ENCODE measurements at regions not wholly inside any gene's neighbourhood (a gene's known extent, or its start where the extent isn't known, plus 50 kb on each side); places are given as distances from the start of the nearest gene placed in this dataset.

GRCh38 chr12:107938446-107938845 lies 163.9 kb downstream of the ASCL4 start:
- no peaks in the 10 kb centered on the region for H3K9me3 ChIP-seq (ENCODE audit: low read length)

GRCh38 chr12:107948391-107948945 lies 174.0 kb downstream of the ASCL4 start:
- H3K27ac ChIP-seq (ENCODE audit: low read depth, low read length): no peak overlapping the region
- H3K36me3 ChIP-seq (ENCODE audit: insufficient read depth, low read length): no peaks in the 10 kb centered on the region
- H3K9me3 ChIP-seq (ENCODE audit: low read length): no peaks in the 10 kb centered on the region
- H3K4me1 ChIP-seq (ENCODE audit: insufficient read depth, low read length): no peaks in the 10 kb centered on the region
- H3K27me3 ChIP-seq (ENCODE audit: control insufficient read depth in 1 of 2, insufficient read depth in 2 of 2, low read length in 2 of 2): no peaks in the 10 kb centered on the region
- no peak overlapping the region for H3K9ac ChIP-seq (ENCODE audit: low read length)
- no peak overlapping the region for H3K4me3 ChIP-seq (ENCODE audit: low read depth in 1 of 2, low read length in 2 of 2)

More at GRCh38 chr12:107938446-107938845, 163.9 kb downstream of the ASCL4 start:
- Histone ChIP-seq H3K27ac (ENCODE audit: low read depth, low read length) (no peak overlapping the region), H3K4me1 (ENCODE audit: insufficient read depth, low read length) (no peaks in the 10 kb centered on the region), H3K4me3 (ENCODE audit: low read depth in 1 of 2, low read length in 2 of 2) (no peak overlapping the region), H3K36me3 (ENCODE audit: insufficient read depth, low read length) (no peaks in the 10 kb centered on the region), H3K27me3 (ENCODE audit: control insufficient read depth in 1 of 2, insufficient read depth in 2 of 2, low read length in 2 of 2) (no peaks in the 10 kb centered on the region), H3K9ac (ENCODE audit: low read length) (no peak overlapping the region)

- Histone ChIP-seq H3K9me3 (ENCODE audit: low read length) (no peaks in the 10 kb centered on the region), H3K4me3 (ENCODE audit: low read depth in 1 of 2, low read length in 2 of 2) (no peak overlapping the region), H3K9ac (ENCODE audit: low read length) (no peak overlapping the region), H3K4me1 (ENCODE audit: insufficient read depth, low read length) (peaks cover 18% of the 10 kb centered on the region), H3K27me3 (ENCODE audit: control insufficient read depth in 1 of 2, insufficient read depth in 2 of 2, low read length in 2 of 2) (no peaks in the 10 kb centered on the region), H3K36me3 (ENCODE audit: insufficient read depth, low read length) (no peaks in the 10 kb centered on the region), H3K27ac (ENCODE audit: low read depth, low read length) (no peak overlapping the region)
These were observed 176.5 kb downstream of the ASCL4 start for GRCh38 chr12:107951024-107951423.

- Histone ChIP-seq H3K4me1 (ENCODE audit: insufficient read depth, low read length) (peaks cover 18% of the 10 kb centered on the region), H3K4me3 (ENCODE audit: low read depth in 1 of 2, low read length in 2 of 2) (no peak overlapping the region), H3K9me3 (ENCODE audit: low read length) (no peaks in the 10 kb centered on the region), H3K9ac (ENCODE audit: low read length) (no peak overlapping the region), H3K36me3 (ENCODE audit: insufficient read depth, low read length) (no peaks in the 10 kb centered on the region), H3K27me3 (ENCODE audit: control insufficient read depth in 1 of 2, insufficient read depth in 2 of 2, low read length in 2 of 2) (no peaks in the 10 kb centered on the region), H3K27ac (ENCODE audit: low read depth, low read length) (no peak overlapping the region)
These were observed 173.0 kb upstream of the WSCD2 start for GRCh38 chr12:107955966-107956643.

- H3K4me1 ChIP-seq (ENCODE audit: insufficient read depth, low read length): peaks cover 18% of the 10 kb centered on the region
- no peak overlapping the region for H3K27ac ChIP-seq (ENCODE audit: low read depth, low read length)
- no peaks in the 10 kb centered on the region for H3K27me3 ChIP-seq (ENCODE audit: control insufficient read depth in 1 of 2, insufficient read depth in 2 of 2, low read length in 2 of 2)
- H3K36me3 ChIP-seq (ENCODE audit: insufficient read depth, low read length): no peaks in the 10 kb centered on the region
- H3K9me3 ChIP-seq (ENCODE audit: low read length): no peaks in the 10 kb centered on the region
- H3K9ac ChIP-seq (ENCODE audit: low read length): no peak overlapping the region
- H3K4me3 ChIP-seq (ENCODE audit: low read depth in 1 of 2, low read length in 2 of 2): no peak overlapping the region
These were observed 171.6 kb upstream of the WSCD2 start for GRCh38 chr12:107957459-107957858.

GRCh38 chr12:107963635-107964034 lies 165.5 kb upstream of the WSCD2 start:
- no peak overlapping the region for H3K27ac ChIP-seq (ENCODE audit: low read depth, low read length)
- no peaks in the 10 kb centered on the region for H3K9me3 ChIP-seq (ENCODE audit: low read length)
- H3K36me3 ChIP-seq (ENCODE audit: insufficient read depth, low read length): no peaks in the 10 kb centered on the region
- no peaks in the 10 kb centered on the region for H3K4me1 ChIP-seq (ENCODE audit: insufficient read depth, low read length)
- H3K9ac ChIP-seq (ENCODE audit: low read length): no peak overlapping the region
- no peak overlapping the region for H3K4me3 ChIP-seq (ENCODE audit: low read depth in 1 of 2, low read length in 2 of 2)
- no peaks in the 10 kb centered on the region for H3K27me3 ChIP-seq (ENCODE audit: control insufficient read depth in 1 of 2, insufficient read depth in 2 of 2, low read length in 2 of 2)

- Histone ChIP-seq H3K27ac (ENCODE audit: low read depth, low read length) (no peak overlapping the region), H3K9me3 (ENCODE audit: low read length) (no peaks in the 10 kb centered on the region), H3K4me3 (ENCODE audit: low read depth in 1 of 2, low read length in 2 of 2) (no peak overlapping the region), H3K36me3 (ENCODE audit: insufficient read depth, low read length) (no peaks in the 10 kb centered on the region), H3K4me1 (ENCODE audit: insufficient read depth, low read length) (no peaks in the 10 kb centered on the region), H3K9ac (ENCODE audit: low read length) (no peak overlapping the region), H3K27me3 (ENCODE audit: control insufficient read depth in 1 of 2, insufficient read depth in 2 of 2, low read length in 2 of 2) (no peaks in the 10 kb centered on the region)
These were observed 161.9 kb upstream of the WSCD2 start for GRCh38 chr12:107967170-107967569.

- Histone ChIP-seq H3K9me3 (ENCODE audit: low read length) (peaks cover 6% of the 10 kb centered on the region), H3K9ac (ENCODE audit: low read length) (no peak overlapping the region), H3K4me1 (ENCODE audit: insufficient read depth, low read length) (no peaks in the 10 kb centered on the region), H3K4me3 (ENCODE audit: low read depth in 1 of 2, low read length in 2 of 2) (no peak overlapping the region), H3K27ac (ENCODE audit: low read depth, low read length) (no peak overlapping the region), H3K27me3 (ENCODE audit: control insufficient read depth in 1 of 2, insufficient read depth in 2 of 2, low read length in 2 of 2) (no peaks in the 10 kb centered on the region), H3K36me3 (ENCODE audit: insufficient read depth, low read length) (no peaks in the 10 kb centered on the region)
These were observed 155.1 kb upstream of the WSCD2 start for GRCh38 chr12:107973950-107974349.

- no peak overlapping the region for H3K27ac ChIP-seq (ENCODE audit: low read depth, low read length)
- H3K36me3 ChIP-seq (ENCODE audit: insufficient read depth, low read length): no peaks in the 10 kb centered on the region
- no peak overlapping the region for H3K9ac ChIP-seq (ENCODE audit: low read length)
- peaks cover 6% of the 10 kb centered on the region for H3K9me3 ChIP-seq (ENCODE audit: low read length)
- H3K4me1 ChIP-seq (ENCODE audit: insufficient read depth, low read length): no peaks in the 10 kb centered on the region
- H3K27me3 ChIP-seq (ENCODE audit: control insufficient read depth in 1 of 2, insufficient read depth in 2 of 2, low read length in 2 of 2): no peaks in the 10 kb centered on the region
- no peak overlapping the region for H3K4me3 ChIP-seq (ENCODE audit: low read depth in 1 of 2, low read length in 2 of 2)
These were observed 152.8 kb upstream of the WSCD2 start for GRCh38 chr12:107976331-107976730.

GRCh38 chr12:107978201-107978600 lies 150.9 kb upstream of the WSCD2 start:
- H3K27ac ChIP-seq (ENCODE audit: low read depth, low read length): no peak overlapping the region
- no peaks in the 10 kb centered on the region for H3K36me3 ChIP-seq (ENCODE audit: insufficient read depth, low read length)
- no peaks in the 10 kb centered on the region for H3K27me3 ChIP-seq (ENCODE audit: control insufficient read depth in 1 of 2, insufficient read depth in 2 of 2, low read length in 2 of 2)
- H3K9me3 ChIP-seq (ENCODE audit: low read length): peaks cover 6% of the 10 kb centered on the region
- no peak overlapping the region for H3K4me3 ChIP-seq (ENCODE audit: low read depth in 1 of 2, low read length in 2 of 2)
- no peak overlapping the region for H3K9ac ChIP-seq (ENCODE audit: low read length)
- no peaks in the 10 kb centered on the region for H3K4me1 ChIP-seq (ENCODE audit: insufficient read depth, low read length)

GRCh38 chr12:107978641-107979040 lies 150.4 kb upstream of the WSCD2 start:
- H3K27ac ChIP-seq (ENCODE audit: low read depth, low read length): no peak overlapping the region
- no peaks in the 10 kb centered on the region for H3K36me3 ChIP-seq (ENCODE audit: insufficient read depth, low read length)
- H3K4me1 ChIP-seq (ENCODE audit: insufficient read depth, low read length): no peaks in the 10 kb centered on the region
- no peak overlapping the region for H3K4me3 ChIP-seq (ENCODE audit: low read depth in 1 of 2, low read length in 2 of 2)
- no peak overlapping the region for H3K9ac ChIP-seq (ENCODE audit: low read length)
- no peaks in the 10 kb centered on the region for H3K27me3 ChIP-seq (ENCODE audit: control insufficient read depth in 1 of 2, insufficient read depth in 2 of 2, low read length in 2 of 2)
- peaks cover 6% of the 10 kb centered on the region for H3K9me3 ChIP-seq (ENCODE audit: low read length)

All from muscle layer of colon (tissue), 2 donors.